ENCODE measurements at regions not wholly inside any gene's neighbourhood (a gene's known extent, or its start where the extent isn't known, plus 50 kb on each side); places are given as distances from the start of the nearest gene placed in this dataset.
"Not testable (repeated sequence)": the region's sequence is repeated elsewhere in the genome, so short reads cannot be mapped to it uniquely, and the experiment has no call there.

- no peak for DNase-seq (ENCODE audit: low read depth in 4 of 4, low spot score in 3 of 4)
These were observed 253.2 kb downstream of the NPHP4 start for GRCh38 chr1:5738911-5739462.

DNA sequence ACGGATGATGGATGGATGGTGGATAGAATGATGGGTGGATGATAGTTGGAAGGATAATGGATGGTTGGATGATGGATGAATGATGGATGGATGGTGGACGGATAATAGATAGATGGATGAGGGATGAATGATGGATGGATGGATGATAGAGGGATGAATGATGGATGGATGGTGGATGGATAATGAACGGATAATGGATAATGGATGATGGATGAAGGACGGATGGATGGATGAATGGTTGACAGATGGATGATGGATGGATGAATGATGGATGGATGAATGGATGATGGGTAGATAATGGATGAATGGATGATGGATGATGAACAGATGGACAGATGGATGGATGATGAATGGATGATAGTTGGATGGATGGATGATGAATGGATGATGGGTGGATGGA lies 255.1 kb downstream of the NPHP4 start:
- no peak for DNase-seq (ENCODE audit: low read depth in 4 of 4, low spot score in 3 of 4)

GRCh38 chr1:5734996-5735395 lies 257.2 kb downstream of the NPHP4 start:
- no peak for DNase-seq (ENCODE audit: low read depth in 4 of 4, low spot score in 3 of 4)

DNA sequence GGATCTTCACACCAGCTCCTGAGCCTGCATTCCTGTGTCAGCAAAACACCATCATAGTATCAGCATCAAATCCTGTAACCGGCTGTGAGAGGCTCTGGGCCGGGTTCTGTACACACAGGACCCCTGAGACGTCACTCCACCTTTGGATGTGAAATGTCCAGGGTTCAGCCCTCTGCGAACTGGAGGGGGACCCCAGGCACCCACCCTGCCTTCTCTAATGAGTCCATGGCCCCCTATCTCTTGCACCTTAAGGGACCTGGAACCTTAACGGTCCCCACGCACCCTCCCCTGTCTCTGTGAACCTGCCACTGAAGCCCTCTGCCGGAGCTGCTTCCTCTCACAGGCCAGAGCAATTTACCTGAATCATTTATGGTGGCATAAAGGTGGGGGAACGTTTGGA lies 257.8 kb downstream of the NPHP4 start:
- no peak for DNase-seq (ENCODE audit: low read depth in 4 of 4, low spot score in 3 of 4)

GRCh38 chr1:5733596-5733995 lies 258.6 kb downstream of the NPHP4 start:
- DNase-seq (ENCODE audit: low read depth in 4 of 4, low spot score in 3 of 4): no peak

GRCh38 chr1:5731110-5731423 lies 261.2 kb downstream of the NPHP4 start:
- no peak for DNase-seq (ENCODE audit: low read depth in 4 of 4, low spot score in 3 of 4)

GRCh38 chr1:5730272-5731109 lies 261.7 kb downstream of the NPHP4 start:
- DNase-seq (ENCODE audit: low read depth in 4 of 4, low spot score in 3 of 4): no peak

GRCh38 chr1:5729636-5730145 lies 262.5 kb downstream of the NPHP4 start:
- DNase-seq (ENCODE audit: low read depth in 4 of 4, low spot score in 3 of 4): no peak

DNA sequence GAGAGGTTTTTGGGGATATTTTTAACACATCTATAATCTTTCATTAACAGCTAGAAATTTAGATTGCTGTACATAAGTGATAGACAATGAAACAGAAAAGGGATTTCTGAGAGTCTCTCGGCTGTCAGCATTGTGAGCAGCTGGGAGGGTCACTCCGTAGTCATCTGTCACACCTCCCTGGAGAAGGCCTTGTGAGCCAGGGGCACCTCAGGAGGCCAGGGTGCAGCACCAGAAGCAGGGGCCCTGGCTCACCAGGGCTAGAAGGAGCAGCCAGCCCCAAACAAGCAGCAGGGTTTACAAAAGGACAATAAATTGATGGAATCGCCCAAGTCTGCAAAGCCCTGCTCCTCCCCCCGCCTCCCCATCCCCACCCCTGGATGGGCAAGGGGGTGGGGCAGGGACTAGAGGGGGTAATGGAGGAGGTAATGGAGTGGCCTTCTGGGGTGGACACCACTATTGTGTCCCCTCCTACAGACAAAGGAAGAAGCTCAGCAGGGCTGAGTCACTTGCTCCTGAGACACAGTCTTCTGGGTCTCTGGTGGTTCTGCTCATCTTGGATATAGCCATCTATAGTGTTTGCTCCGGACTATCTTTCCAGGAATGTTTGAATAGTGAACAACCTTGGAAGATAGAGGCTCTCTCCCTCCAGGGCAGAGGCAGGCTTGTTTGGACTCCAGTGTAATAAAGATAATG lies 263.4 kb downstream of the NPHP4 start:
- no peak for DNase-seq (ENCODE audit: low read depth in 4 of 4, low spot score in 3 of 4)

DNA sequence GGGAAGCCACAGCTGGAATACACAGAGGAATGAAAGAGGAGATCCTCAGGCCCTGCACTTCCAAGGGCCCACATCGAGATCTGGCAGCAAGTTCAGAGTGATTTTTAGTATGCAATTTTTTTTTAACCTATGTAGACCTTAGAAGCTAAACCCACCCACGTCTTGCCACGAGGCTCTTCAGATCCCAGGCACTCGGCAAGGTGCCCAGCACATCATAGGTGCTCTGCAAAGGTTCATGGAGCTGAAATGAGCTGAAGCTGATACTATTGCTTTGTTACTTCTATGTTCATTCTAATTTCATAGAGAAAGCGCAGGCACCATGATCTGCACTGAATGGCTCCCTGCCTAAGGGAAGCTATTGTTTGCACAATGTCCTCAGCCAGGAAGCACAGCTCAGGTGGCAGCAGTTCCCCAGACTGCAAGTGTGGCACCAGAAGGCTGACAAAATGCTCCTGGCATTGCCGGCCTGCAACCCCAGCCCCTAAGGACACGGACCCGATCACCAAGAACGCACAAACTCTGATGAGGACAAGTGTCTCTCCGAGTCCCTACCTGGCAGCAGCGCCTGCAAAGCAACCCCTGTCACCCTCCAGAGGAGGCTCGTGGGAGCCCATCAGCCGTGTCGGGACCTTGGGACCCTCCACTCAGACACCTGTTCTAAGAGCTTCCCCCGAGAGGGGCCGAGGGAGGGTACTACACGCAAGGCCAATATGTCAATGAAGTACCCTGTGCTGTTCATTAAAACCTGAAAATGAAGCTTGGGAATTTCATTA lies 264.2 kb downstream of the NPHP4 start:
- DNase-seq (ENCODE audit: low read depth in 4 of 4, low spot score in 3 of 4): no peak

DNA sequence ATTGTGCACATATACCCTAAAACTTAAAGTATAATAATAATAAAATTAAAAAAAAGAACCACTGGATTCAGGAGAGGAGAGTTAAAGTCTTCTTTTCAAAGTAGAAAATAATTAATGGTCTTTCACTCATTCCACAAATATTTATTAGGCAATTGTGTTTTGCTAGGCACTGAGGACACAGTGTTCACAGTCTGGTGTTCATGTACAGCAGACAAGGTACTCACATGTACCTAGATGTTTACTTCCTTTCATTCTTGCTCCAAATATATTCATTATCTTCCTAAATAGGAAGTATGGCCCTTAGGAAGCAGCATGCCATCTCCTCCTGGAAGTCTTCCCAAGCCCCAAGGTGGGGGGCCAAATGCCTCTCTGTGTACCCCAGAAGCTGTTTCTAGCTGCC lies 265.0 kb downstream of the NPHP4 start:
- DNase-seq (ENCODE audit: low read depth in 4 of 4, low spot score in 3 of 4): no peak

- DNase-seq (ENCODE audit: low read depth in 4 of 4, low spot score in 3 of 4): not testable (repeated sequence)
These were observed 265.5 kb downstream of the NPHP4 start for GRCh38 chr1:5726586-5727184.

DNA sequence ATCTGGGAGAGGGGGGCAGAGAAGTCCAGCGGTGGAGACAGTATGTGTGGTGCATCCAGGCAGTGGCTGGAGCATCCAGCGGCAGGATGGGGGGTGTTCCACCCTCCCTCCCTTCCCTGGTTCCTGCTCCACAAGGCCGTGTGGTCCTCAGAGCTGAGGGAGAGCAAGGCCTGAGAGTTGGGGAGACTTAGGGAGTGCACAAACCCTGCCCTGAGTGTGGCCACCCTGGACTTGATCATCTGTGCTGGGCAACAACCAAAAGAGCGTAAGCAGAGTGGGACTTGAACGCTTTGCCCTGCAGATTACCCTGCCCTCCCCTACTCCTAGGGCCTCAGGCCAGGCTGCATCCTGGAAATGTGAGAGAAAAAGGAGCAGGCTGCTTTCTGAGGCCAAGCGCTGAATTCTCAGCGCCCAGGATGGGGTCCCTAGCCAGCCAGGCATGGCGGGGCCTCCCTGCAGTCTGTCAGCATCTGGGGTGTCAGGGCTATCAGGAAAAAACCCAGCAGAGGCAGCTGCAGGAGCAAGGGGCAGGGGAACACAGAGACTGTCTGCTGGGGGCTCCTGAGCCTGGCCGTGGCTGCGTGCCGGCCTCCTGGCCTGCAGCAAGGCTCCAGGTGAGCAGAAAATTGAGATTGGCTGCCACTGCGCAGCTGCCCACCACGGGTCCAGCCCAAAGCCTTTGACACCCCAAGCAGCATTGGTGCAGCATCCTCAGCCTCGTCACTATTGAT lies 266.2 kb downstream of the NPHP4 start:
- no peak for DNase-seq (ENCODE audit: low read depth in 4 of 4, low spot score in 3 of 4)

DNA sequence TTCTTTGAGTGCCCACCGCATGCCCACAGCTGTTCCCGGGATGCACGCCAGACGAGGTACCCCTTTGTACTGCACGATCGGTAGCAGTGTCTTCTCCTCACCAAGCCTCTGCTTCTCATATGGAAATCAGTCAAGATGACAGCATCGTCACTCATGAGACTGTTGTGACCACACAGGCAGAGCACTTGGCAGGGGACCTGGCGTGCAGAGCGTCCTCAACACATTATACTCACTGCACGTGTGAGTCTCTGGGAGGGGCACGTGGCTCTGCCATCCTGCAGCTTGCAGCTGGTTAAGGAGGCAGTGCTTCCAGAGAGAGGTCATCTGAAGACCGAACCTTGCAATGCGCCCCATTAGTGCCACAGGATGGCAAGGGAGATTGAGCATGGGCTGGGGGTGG lies 266.8 kb downstream of the NPHP4 start:
- no peak for DNase-seq (ENCODE audit: low read depth in 4 of 4, low spot score in 3 of 4)

DNA sequence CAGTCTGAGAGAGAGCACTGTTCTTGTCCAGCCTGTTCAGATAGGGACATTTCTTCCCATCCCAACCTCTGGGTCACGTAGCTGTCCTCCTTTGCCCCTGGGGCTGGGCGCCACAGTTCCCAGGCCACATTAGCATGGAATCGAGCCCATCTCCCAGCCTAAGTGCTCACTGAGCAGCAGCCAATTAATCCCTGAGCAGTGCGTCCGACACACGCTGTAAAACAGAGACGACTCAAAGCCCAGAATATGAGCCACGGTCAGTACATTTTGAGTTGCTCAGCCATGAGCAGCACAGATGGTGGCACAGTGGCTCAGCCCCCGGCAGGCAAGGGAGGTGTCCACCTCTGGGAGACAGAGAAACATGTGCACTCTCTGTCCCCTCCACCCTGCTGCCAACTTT lies 267.4 kb downstream of the NPHP4 start:
- no peak for DNase-seq (ENCODE audit: low read depth in 4 of 4, low spot score in 3 of 4)

DNA sequence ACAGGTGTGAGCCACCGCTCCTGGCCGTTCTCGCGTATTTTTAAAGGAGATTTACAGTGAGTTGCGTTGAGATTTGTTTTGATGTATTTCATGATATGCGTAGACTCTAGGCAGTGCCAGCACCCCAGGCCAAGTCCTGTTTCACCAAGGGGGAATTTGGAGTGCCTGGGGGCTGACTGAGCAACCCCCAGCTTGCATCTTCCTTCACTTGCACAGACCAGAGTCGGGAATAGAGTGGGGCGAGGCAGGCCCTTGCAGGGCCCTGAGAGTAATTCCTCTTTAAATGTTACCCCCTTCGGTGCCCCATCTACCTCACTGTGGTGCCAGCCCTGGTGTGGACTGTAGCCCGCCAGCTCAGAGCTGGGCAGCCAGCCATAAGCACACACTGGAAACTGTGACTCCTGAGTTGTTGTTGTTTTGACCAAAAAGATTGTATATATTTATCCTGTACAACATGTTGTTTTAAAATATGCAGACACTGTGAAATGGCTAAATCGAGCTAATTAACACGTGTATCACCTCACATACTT lies 269.5 kb downstream of the NPHP4 start:
- no peak for DNase-seq (ENCODE audit: low read depth in 4 of 4, low spot score in 3 of 4)

- DNase-seq (ENCODE audit: low read depth in 4 of 4, low spot score in 3 of 4): no peak
These were observed 270.5 kb downstream of the NPHP4 start for GRCh38 chr1:5721634-5722215.

DNA sequence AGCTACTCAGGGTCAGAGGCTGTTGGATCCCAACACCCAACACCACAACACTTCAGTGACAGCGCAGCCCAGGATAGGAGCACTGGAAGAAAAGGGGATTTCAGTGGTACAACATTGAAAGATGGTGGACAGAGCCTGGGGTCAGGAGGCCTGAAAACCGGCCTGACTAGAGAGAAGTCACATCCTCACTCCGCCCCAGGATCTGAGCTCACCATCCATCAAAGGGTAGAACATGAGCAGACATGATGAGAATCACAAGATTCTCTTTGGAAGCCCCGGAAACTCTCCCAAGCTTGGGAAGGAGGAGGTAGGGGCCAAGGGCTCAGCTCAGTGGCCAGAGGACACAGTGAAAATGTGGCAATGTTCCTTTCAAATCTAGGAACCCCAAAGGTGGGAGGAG lies 271.3 kb downstream of the NPHP4 start:
- DNase-seq (ENCODE audit: low read depth in 4 of 4, low spot score in 3 of 4): no peak

DNA sequence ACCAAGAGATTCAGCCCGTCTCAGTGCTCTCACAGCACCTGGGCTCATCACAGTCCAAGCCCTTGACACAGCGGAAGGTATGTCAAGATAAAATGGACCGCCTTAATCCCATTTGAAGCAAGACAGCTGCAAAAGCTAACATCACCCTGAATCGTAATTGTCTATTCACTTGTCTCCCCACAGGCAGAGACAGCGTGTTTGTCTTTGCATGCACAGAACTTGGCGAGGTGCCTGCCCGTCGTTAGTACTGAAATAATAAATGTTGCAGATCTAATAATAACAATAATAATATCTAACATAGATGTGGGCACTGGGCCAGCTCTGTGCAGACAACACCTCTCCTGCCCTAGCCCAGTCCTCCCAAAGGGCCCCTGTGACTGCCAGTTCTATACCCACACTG lies 271.7 kb downstream of the NPHP4 start:
- no peak for DNase-seq (ENCODE audit: low read depth in 4 of 4, low spot score in 3 of 4)

Data from left renal pelvis (tissue), 4 donors.